ENCODE measurements at regions not wholly inside any gene's neighbourhood (a gene's known extent, or its start where the extent isn't known, plus 50 kb on each side); places are given as distances from the start of the nearest gene placed in this dataset.

DNA sequence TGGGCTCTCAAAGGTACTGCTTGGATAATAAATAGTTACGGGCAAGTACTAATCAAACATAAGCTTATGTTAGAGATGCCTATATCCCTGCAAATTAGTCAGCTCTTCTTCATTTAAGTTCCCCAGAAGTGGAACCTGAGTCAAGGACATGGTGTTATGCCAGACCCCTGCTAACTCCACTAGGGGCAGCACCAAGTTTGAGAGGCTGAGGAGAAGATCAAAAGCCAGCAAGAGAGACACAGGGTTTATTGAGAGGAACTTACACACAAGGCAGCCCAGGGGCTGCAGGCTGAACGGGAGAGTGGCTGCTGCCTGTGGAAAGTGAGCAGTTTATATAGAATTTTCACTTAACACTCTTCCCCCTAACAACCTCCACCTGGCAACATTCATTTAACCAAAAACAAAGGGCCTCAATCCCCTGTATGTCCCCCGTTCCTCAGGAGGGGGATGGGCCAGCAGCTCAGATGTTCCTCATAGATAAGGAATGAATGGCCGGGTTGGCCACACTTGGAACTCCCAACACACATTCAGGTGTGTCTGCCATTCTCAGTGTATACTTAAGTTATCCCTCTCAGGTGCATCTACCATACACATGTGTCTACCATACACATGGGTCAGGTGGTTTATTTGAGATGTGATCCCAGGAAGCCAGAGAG, 62.6 kb upstream of the GHITM start:
- DNase-seq, result no peak

DNA sequence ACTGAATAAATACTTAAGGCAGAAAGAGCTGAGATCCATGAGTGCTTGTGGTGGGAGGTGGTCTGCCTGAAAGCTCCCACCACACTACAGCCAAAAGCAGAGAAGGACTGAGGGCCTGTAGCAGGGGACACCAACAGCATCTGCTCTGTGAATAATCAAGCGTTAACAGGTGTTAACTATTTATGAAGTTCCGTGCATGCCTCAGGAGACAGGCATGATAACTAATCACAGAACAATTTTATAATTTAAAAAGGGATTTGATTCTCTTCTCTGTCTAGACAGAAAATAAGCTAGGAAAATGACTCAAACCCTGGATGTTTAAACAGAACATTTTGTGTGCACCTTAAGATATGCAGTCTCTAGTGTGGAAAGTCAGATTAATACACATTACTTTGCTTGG, 61.5 kb upstream of the GHITM start:
- DNase-seq, result no peak

GRCh38 chr10:84078771-84079170, 60.5 kb upstream of the GHITM start:
- no peak for DNase-seq

GRCh38 chr10:84084342-84084741, 55.0 kb upstream of the GHITM start:
- no peak for DNase-seq

GRCh38 chr10:84087202-84087601, 52.1 kb upstream of the GHITM start:
- no peak for DNase-seq

GRCh38 chr10:84088626-84089025, 50.7 kb upstream of the GHITM start:
- no peak for DNase-seq

DNA sequence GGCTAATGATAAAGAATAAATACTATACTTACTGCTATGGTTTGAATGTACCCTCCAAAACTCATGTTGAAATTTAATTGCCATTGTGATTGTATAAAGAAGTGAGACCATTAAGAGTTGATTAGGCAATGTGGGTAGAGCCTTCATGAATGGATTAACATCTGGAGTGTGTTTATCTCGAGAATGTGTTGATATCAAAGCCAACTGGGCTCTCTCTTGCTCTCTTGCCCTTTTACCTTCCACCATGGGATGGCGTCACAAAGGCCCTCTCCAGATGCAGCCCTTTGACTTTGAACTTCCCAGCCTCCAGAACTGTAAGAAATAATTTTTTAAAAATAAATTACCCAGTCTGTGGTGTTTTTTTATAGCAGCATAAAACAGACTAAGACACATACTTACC, 50.1 kb upstream of the GHITM start:
- no peak for DNase-seq

All from SHP77 treated with DMSO at 0.1 percent for 48 hours (cell line).